ENCODE measurements at regions not wholly inside any gene's neighbourhood (a gene's known extent, or its start where the extent isn't known, plus 50 kb on each side); places are given as distances from the start of the nearest gene placed in this dataset.

DNA sequence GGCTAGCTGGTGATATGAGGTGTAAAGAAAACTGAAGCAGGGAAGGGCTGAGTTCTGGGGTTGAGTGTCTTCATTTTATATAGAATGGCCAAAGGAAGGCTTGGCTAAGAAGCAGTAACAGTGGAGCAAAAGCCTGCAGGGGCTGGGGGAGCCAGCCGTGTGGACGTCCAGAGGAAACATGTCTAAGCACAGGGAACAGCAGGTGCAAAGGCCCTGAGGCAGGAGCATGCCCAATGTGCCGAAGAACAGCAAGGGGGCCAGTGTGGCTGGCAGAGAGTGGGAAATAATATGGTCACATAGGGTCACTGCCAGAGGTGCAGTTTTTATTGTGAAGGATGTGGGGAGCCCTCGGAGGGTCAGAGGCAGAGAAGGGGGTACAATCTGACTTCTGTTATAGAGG is 60.5 kb upstream of the KCNG1 start:
- WGBS, 2 experiments (ENCODE audit: extremely low coverage in 2 of 2, insufficient read length in 1 of 2) = 64% methylated on average over 4 of the region's 4 CpGs; no CpG with 5 or more reads in 1 of the 2 experiments
- BruUV-seq (replicated peaks) = no TSS peak
- CTCF ChIA-PET = no interaction called here

More for the DNA sequence above, 60.5 kb upstream of the KCNG1 start:
- H2AK5ac ChIP-seq (ENCODE audit: low read depth, low read length) = no peak overlapping the region
- no peak for TF ChIP-seq SMC3 (IDR thresholded peaks at IDR 0.05; ENCODE audit: low read depth, low read length)
- no peak for TF ChIP-seq BHLHE40 (IDR thresholded peaks at IDR 0.05; ENCODE audit: low read depth, low read length)
- TF ChIP-seq, protein P1, sequence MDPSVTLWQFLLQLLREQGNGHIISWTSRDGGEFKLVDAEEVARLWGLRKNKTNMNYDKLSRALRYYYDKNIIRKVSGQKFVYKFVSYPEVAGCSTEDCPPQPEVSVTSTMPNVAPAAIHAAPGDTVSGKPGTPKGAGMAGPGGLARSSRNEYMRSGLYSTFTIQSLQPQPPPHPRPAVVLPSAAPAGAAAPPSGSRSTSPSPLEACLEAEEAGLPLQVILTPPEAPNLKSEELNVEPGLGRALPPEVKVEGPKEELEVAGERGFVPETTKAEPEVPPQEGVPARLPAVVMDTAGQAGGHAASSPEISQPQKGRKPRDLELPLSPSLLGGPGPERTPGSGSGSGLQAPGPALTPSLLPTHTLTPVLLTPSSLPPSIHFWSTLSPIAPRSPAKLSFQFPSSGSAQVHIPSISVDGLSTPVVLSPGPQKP (IDR thresholded peaks at IDR 0.05; ENCODE audit: borderline replicate concordance, low read depth, low read length) = no peak
- TF ChIP-seq POLR2A (IDR thresholded peaks at IDR 0.05; ENCODE audit: low read depth, low read length) = no peak
- no peak for TF ChIP-seq RAD21 (IDR thresholded peaks at IDR 0.05; ENCODE audit: low read length)
- TF ChIP-seq FOS (IDR thresholded peaks at IDR 0.05; ENCODE audit: low read depth, low read length) = no peak
- TF ChIP-seq RCOR1 (IDR thresholded peaks at IDR 0.05; ENCODE audit: insufficient replicate concordance, low read length) = no peak
- TF ChIP-seq MAZ (IDR thresholded peaks at IDR 0.05; ENCODE audit: borderline replicate concordance, low read depth, low read length) = no peak
- no peaks in the 10 kb centered on the region for H3K36me3 ChIP-seq (ENCODE audit: control insufficient read depth, insufficient read depth, low read length)
- H3K4me1 ChIP-seq (ENCODE audit: control insufficient read depth, insufficient read depth, low read length) = no peaks in the 10 kb centered on the region
- no peak overlapping the region for H4K91ac ChIP-seq (ENCODE audit: insufficient read depth, low read depth, low read length)
- POLR2A ChIA-PET (ENCODE audit: unreplicated experiment) = no interaction called here
- in situ Hi-C loops (cut with MboI; ENCODE audit: low sequenced_read_pairs) = no loop called here
- no peak overlapping the region for H3K56ac ChIP-seq (ENCODE audit: extremely low read depth, insufficient read depth, low read length)
- H2AFZ ChIP-seq (replicated peaks; ENCODE audit: low read length, poor library complexity) = no peak overlapping the region
- no peak overlapping the region for H3K9ac ChIP-seq (ENCODE audit: low read depth, low read length)
- no peak overlapping the region for H2BK20ac ChIP-seq (ENCODE audit: low read depth, low read length)
- peaks cover 72% of the 10 kb centered on the region for H3K27me3 ChIP-seq (ENCODE audit: control insufficient read depth, insufficient read depth, low read length)
- no peak overlapping the region for H3K4me2 ChIP-seq (ENCODE audit: low read depth, low read length)
- H4K8ac ChIP-seq (ENCODE audit: low read depth in 2 of 2, low read length in 2 of 2) = no peak overlapping the region
- no peak overlapping the region for H2AK9ac ChIP-seq (replicated peaks; ENCODE audit: low read depth, low read length, poor library complexity)
- H3K23ac ChIP-seq (ENCODE audit: low read depth, low read length) = no peak overlapping the region
- H3K9me3 ChIP-seq (ENCODE audit: control insufficient read depth, insufficient read depth, low read length) = peaks cover 10% of the 10 kb centered on the region
- no peaks in the 10 kb centered on the region for H4K20me1 ChIP-seq (ENCODE audit: insufficient read depth, low read length)
- no peak overlapping the region for H3K14ac ChIP-seq (replicated peaks; ENCODE audit: low read depth, low read length)
- no peak overlapping the region for H3K4ac ChIP-seq (ENCODE audit: low read depth, low read length)
- DNase-seq (no peak), ATAC-seq (ENCODE audit: low read depth) (no peak)
- no peaks in the 10 kb centered on the region for H3K79me1 ChIP-seq (ENCODE audit: low read depth in 1 of 2, low read length in 2 of 2)
- H3K9me1 ChIP-seq (ENCODE audit: insufficient read depth, low read length) = no peaks in the 10 kb centered on the region
- dilution Hi-C loops (cut with HindIII; ENCODE audit: low sequenced_read_pairs, unreplicated experiment) = no loop called here
- intact Hi-C loops (cut with micrococcal nuclease) = no loop called here
- no peak overlapping the region for H2BK120ac ChIP-seq (ENCODE audit: low read depth, low read length)
- no peak overlapping the region for H3K4me3 ChIP-seq (ENCODE audit: insufficient read depth, low read depth, low read length)
- no peak overlapping the region for H3K18ac ChIP-seq (ENCODE audit: low read depth, low read length)
- no peak overlapping the region for H3K27ac ChIP-seq (ENCODE audit: insufficient read depth, low read length)
- no peak overlapping the region for H2BK15ac ChIP-seq (ENCODE audit: low read depth, low read length)
- H4K5ac ChIP-seq (ENCODE audit: low read depth, low read length) = no peak overlapping the region
- H2BK5ac ChIP-seq (ENCODE audit: low read depth, low read length, poor library complexity, severe bottlenecking) = no peak overlapping the region

All from IMR-90 (cell line).